ENCODE measurements at regions not wholly inside any gene's neighbourhood (a gene's known extent, or its start where the extent isn't known, plus 50 kb on each side); places are given as distances from the start of the nearest gene placed in this dataset.

GRCh38 chr4:38383646-38384121, 280.3 kb upstream of the KLF3 start:
- DNase-seq (no peak), ATAC-seq (no peak)
- Histone ChIP-seq H3K27me3 (no peaks in the 10 kb centered on the region), H3K4me1 (peaks cover 0 to 44% (median 19%) of the 10 kb centered on the region in 4 donors), H3K4me3 (no peak overlapping the region), H3K27ac (peak overlapping the region in 1 of 3 donors; percentile 10), H3K9me3 (no peaks in the 10 kb centered on the region), H3K36me3 (no peaks in the 10 kb centered on the region)
- TF ChIP-seq CTCF (IDR thresholded peaks at IDR 0.05) (no peak), POLR2A (IDR thresholded peaks at IDR 0.05) (no peak)
- intact Hi-C loops (cut with DNase I): loop anchor here (10.0 kb wide), 2 partner anchors 59 to 281 kb away; partner anchors contain the start of gene KLF3 (in 1 of the 2)
- WGBS (ENCODE audit: insufficient coverage, low coverage, low lambda C conversion rate, missing lambda C conversion rate): 30% methylated on average over 3 of the region's 3 CpGs

- H3K9me3 ChIP-seq: no peaks in the 10 kb centered on the region
- intact Hi-C loops (cut with DNase I): loop anchor here (10.0 kb wide), 2 partner anchors 61 to 279 kb away; partner anchors contain the start of gene KLF3 (in 1 of the 2)
- DNase-seq: peak in 2 of 3 donors; percentile 68 to 75
- 16% methylated on average over 6 of the region's 6 CpGs for WGBS (ENCODE audit: insufficient coverage, low coverage, low lambda C conversion rate, missing lambda C conversion rate)
- H3K4me1 ChIP-seq: peaks cover 0 to 44% (median 19%) of the 10 kb centered on the region in 4 donors
- peak; percentile 68 to 82 (median 76) for ATAC-seq
- H3K27ac ChIP-seq: peak overlapping the region; percentile 25 to 74 (median 34)
- H3K27me3 ChIP-seq: no peaks in the 10 kb centered on the region
- peak overlapping the region; percentile 4 to 26 (median 6) for H3K4me3 ChIP-seq
- no peaks in the 10 kb centered on the region for H3K36me3 ChIP-seq
- TF ChIP-seq POLR2A (IDR thresholded peaks at IDR 0.05): no peak
Observed at GRCh38 chr4:38385093-38386004, 278.6 kb upstream of the KLF3 start.

GRCh38 chr4:38386005-38386551, 277.9 kb upstream of the KLF3 start:
- H3K9me3 ChIP-seq: no peaks in the 10 kb centered on the region
- TF ChIP-seq CTCF (IDR thresholded peaks at IDR 0.05): no peak
- TF ChIP-seq POLR2A (IDR thresholded peaks at IDR 0.05): no peak
- no peak overlapping the region for H3K4me3 ChIP-seq
- H3K4me1 ChIP-seq: peaks cover 0 to 44% (median 19%) of the 10 kb centered on the region in 4 donors
- H3K27ac ChIP-seq: peak overlapping the region in 2 of 3 donors; percentile 49 to 74
- no peaks in the 10 kb centered on the region for H3K36me3 ChIP-seq
- no peaks in the 10 kb centered on the region for H3K27me3 ChIP-seq
- DNase-seq (no peak), ATAC-seq (no peak)
- intact Hi-C loops (cut with DNase I): loop anchor here (10.0 kb wide), 2 partner anchors 61 to 279 kb away; partner anchors contain the start of gene KLF3 (in 1 of the 2)
- 34% methylated on average over 2 of the region's 2 CpGs for WGBS (ENCODE audit: insufficient coverage, low coverage, low lambda C conversion rate, missing lambda C conversion rate)

GRCh38 chr4:38386654-38387188, 277.3 kb upstream of the KLF3 start:
- TF ChIP-seq CTCF (IDR thresholded peaks at IDR 0.05) (no peak), POLR2A (IDR thresholded peaks at IDR 0.05) (no peak)
- ATAC-seq: peak in 1 of 4 donors; percentile 3
- Histone ChIP-seq H3K36me3 (no peaks in the 10 kb centered on the region), H3K4me1 (peaks cover 0 to 44% (median 19%) of the 10 kb centered on the region in 4 donors), H3K27me3 (no peaks in the 10 kb centered on the region), H3K27ac (peak overlapping the region in 2 of 3 donors; percentile 49 to 74), H3K4me3 (no peak overlapping the region), H3K9me3 (no peaks in the 10 kb centered on the region)
- DNase-seq: no peak
- intact Hi-C loops (cut with DNase I): loop anchor here (10.0 kb wide), 2 partner anchors 62 to 278 kb away; partner anchors contain the start of gene KLF3 (in 1 of the 2)
- WGBS (ENCODE audit: insufficient coverage, low coverage, low lambda C conversion rate, missing lambda C conversion rate): 13% methylated on average over 2 of the region's 2 CpGs

Data from right lobe of liver (tissue), 6 donors.